Activated naive CD4-positive, alpha-beta T cell treated with anti-CD3 and anti-CD28 coated beads for 36 hours (primary cell): ENCODE measurements at regions not wholly inside any gene's neighbourhood (a gene's known extent, or its start where the extent isn't known, plus 50 kb on each side); places are given as distances from the start of the nearest gene placed in this dataset.

ENCODE experiments used
- CTCF ChIA-PET: fragments of 350-600 bp; sonication (Branson Sonifier 250); formaldehyde crosslinking; loops from one replicate; lab custom pipeline; 2021; ENCODE audit warnings: antibody characterized with exemption; lab: Charles Lee
- DNase-seq: peaks from one replicate; pipeline ENCODE4 v3.0.0-alpha.2; 2020
- H3K27ac Mint-ChIP-seq: one replicate; pipeline ENCODE4 v1.8.0; 2021; ENCODE audit warnings: mild to moderate bottlenecking, mixed read lengths
- H3K27me3 Mint-ChIP-seq: one replicate; pipeline ENCODE4 v1.8.0; 2021; ENCODE audit warnings: low read depth, mixed read lengths
- H3K36me3 Mint-ChIP-seq: one replicate; pipeline ENCODE4 v1.8.0; 2021; ENCODE audit warnings: low read depth, mixed read lengths
- H3K4me1 Mint-ChIP-seq: one replicate; pipeline ENCODE4 v1.8.0; 2021; ENCODE audit warnings: low read depth, mixed read lengths
- H3K4me3 Mint-ChIP-seq: one replicate; pipeline ENCODE4 v1.8.0; 2021; ENCODE audit warnings: mild to moderate bottlenecking, moderate library complexity, mixed read lengths
- H3K9me3 Mint-ChIP-seq: one replicate; pipeline ENCODE4 v1.8.0; 2021; ENCODE audit warnings: mixed read lengths
- intact Hi-C: fragments of 100-400 bp; cut with micrococcal nuclease; formaldehyde crosslinking; loops from one replicate; pipeline ENCODE4 v1.15.1; 2023

GRCh38 chr5:125750147-125750860, 672.9 kb upstream of the GRAMD2B start:
- Mint-ChIP-seq H3K4me1 (no peaks in the 10 kb centered on the region), H3K36me3 (no peaks in the 10 kb centered on the region), H3K4me3 (no peak overlapping the region), H3K27ac (no peak overlapping the region), H3K9me3 (peaks cover 3% of the 10 kb centered on the region), H3K27me3 (no peaks in the 10 kb centered on the region)
- no peak for DNase-seq
- CTCF ChIA-PET = no interaction called here
- intact Hi-C loops = no loop called here

DNA sequence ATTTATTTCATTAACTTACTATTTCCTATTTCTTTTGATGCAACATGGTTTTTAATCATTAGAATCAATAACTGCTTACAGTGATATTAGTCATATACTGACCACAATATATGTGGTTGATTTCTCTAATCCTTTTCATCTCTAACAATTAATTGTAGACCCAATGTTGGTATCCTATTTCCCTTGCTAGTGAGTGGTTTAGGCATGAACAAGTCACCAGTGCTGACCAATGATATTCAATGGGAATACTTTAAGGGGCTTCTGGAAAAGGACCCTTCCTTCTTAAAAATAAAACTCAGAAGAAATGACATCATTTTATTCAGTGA, 672.4 kb upstream of the GRAMD2B start:
- CTCF ChIA-PET = no interaction called here
- no peaks in the 10 kb centered on the region for H3K4me1 Mint-ChIP-seq
- intact Hi-C loops = no loop called here
- H3K27me3 Mint-ChIP-seq = no peaks in the 10 kb centered on the region
- no peak for DNase-seq
- H3K9me3 Mint-ChIP-seq = peaks cover 3% of the 10 kb centered on the region
- no peaks in the 10 kb centered on the region for H3K36me3 Mint-ChIP-seq
- H3K27ac Mint-ChIP-seq = no peak overlapping the region
- H3K4me3 Mint-ChIP-seq = no peak overlapping the region

DNA sequence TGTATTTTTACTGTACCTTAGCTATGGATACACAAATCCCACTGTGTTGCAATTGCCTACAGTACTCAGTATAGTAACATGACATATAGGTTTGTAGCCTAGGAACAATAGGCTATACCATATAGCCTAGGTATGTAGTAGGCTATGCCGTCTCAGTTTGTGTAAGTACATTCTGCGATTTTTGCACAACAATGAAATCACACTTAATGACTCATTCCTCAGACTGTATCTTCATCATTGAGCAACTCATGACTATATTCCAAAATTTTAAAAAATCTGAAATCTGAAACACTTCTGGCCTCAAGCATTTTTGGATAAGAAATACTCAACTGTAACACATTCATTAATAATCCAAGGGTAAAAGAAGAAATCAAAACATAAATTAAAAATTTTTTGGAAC, 666.8 kb upstream of the GRAMD2B start:
- H3K4me1 Mint-ChIP-seq = no peaks in the 10 kb centered on the region
- no peak overlapping the region for H3K4me3 Mint-ChIP-seq
- H3K27ac Mint-ChIP-seq = no peak overlapping the region
- no peaks in the 10 kb centered on the region for H3K27me3 Mint-ChIP-seq
- H3K36me3 Mint-ChIP-seq = no peaks in the 10 kb centered on the region
- intact Hi-C loops = no loop called here
- CTCF ChIA-PET = no interaction called here
- peaks cover 3% of the 10 kb centered on the region for H3K9me3 Mint-ChIP-seq
- DNase-seq = no peak

- Mint-ChIP-seq H3K27me3 (no peaks in the 10 kb centered on the region), H3K36me3 (no peaks in the 10 kb centered on the region), H3K4me3 (no peak overlapping the region), H3K9me3 (no peaks in the 10 kb centered on the region), H3K27ac (no peak overlapping the region), H3K4me1 (no peaks in the 10 kb centered on the region)
- intact Hi-C loops = no loop called here
- CTCF ChIA-PET = no interaction called here
- DNase-seq = no peak
Observed at GRCh38 chr5:125766706-125767105, 656.5 kb upstream of the GRAMD2B start.

GRCh38 chr5:125775896-125776295, 647.3 kb upstream of the GRAMD2B start:
- Mint-ChIP-seq H3K4me3 (no peak overlapping the region), H3K4me1 (no peaks in the 10 kb centered on the region), H3K9me3 (peaks cover 2% of the 10 kb centered on the region), H3K27me3 (no peaks in the 10 kb centered on the region), H3K27ac (no peak overlapping the region), H3K36me3 (no peaks in the 10 kb centered on the region)
- CTCF ChIA-PET = no interaction called here
- intact Hi-C loops = no loop called here
- no peak for DNase-seq

- no peaks in the 10 kb centered on the region for H3K4me1 Mint-ChIP-seq
- intact Hi-C loops = no loop called here
- no peak overlapping the region for H3K27ac Mint-ChIP-seq
- H3K9me3 Mint-ChIP-seq = peaks cover 2% of the 10 kb centered on the region
- no peaks in the 10 kb centered on the region for H3K36me3 Mint-ChIP-seq
- no peak for DNase-seq
- no peak overlapping the region for H3K4me3 Mint-ChIP-seq
- CTCF ChIA-PET = no interaction called here
- H3K27me3 Mint-ChIP-seq = no peaks in the 10 kb centered on the region
Observed at GRCh38 chr5:125776656-125777139, 646.5 kb upstream of the GRAMD2B start.

DNA sequence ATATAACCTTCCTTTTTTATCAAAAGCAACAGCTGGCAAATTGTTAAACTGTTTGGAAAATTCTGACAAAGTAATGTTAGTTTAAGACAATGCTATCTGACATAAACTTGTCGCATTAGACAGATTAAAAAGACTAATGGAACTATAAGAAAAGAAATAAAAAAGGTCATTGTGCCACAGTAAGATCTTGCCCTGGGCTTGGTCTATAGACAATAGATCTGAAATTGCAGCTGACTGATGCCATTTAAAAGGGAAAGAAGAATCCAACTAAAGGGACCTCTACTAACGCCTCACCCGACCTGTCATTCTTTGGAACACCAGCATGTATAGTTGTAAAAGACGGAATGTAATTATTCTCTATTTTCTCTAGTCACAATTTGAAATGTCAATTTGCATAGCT, 644.4 kb upstream of the GRAMD2B start:
- CTCF ChIA-PET = no interaction called here
- Mint-ChIP-seq H3K4me3 (no peak overlapping the region), H3K27ac (no peak overlapping the region), H3K36me3 (no peaks in the 10 kb centered on the region), H3K4me1 (no peaks in the 10 kb centered on the region), H3K9me3 (no peaks in the 10 kb centered on the region), H3K27me3 (no peaks in the 10 kb centered on the region)
- DNase-seq = no peak
- intact Hi-C loops = no loop called here

GRCh38 chr5:125785407-125785806, 637.8 kb upstream of the GRAMD2B start:
- no peak overlapping the region for H3K4me3 Mint-ChIP-seq
- intact Hi-C loops = no loop called here

DNA sequence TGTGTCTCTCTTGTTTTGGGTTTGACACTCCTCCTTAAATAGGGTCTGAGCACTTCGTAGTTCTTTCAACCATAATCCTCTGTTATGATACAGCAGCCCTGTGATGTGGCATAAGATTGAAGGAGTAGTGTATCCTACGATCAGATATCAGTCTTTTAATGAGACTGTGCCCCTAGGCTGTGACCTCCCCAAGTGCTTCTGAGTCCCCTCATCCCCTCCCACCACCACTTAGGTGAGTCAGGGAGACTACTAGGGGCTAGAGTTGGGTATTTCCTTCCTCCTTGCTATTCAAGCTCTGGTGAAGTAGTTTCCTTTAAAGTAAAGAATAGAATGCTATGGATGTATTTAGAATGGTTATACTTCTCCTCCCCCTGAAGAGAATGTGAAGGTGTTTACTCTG, 637.2 kb upstream of the GRAMD2B start:
- Mint-ChIP-seq H3K9me3 (peaks cover 3% of the 10 kb centered on the region), H3K36me3 (no peaks in the 10 kb centered on the region), H3K27me3 (no peaks in the 10 kb centered on the region), H3K4me1 (no peaks in the 10 kb centered on the region), H3K27ac (no peak overlapping the region), H3K4me3 (no peak overlapping the region)
- DNase-seq = no peak
- intact Hi-C loops = no loop called here
- CTCF ChIA-PET = no interaction called here

More at GRCh38 chr5:125785407-125785806, 637.8 kb upstream of the GRAMD2B start:
- no peaks in the 10 kb centered on the region for H3K4me1 Mint-ChIP-seq
- H3K27ac Mint-ChIP-seq = no peak overlapping the region
- DNase-seq = no peak
- CTCF ChIA-PET = no interaction called here
- H3K36me3 Mint-ChIP-seq = no peaks in the 10 kb centered on the region
- H3K27me3 Mint-ChIP-seq = no peaks in the 10 kb centered on the region
- peaks cover 3% of the 10 kb centered on the region for H3K9me3 Mint-ChIP-seq

- no peak for DNase-seq
- H3K9me3 Mint-ChIP-seq = peaks cover 7% of the 10 kb centered on the region
- CTCF ChIA-PET = no interaction called here
- H3K4me3 Mint-ChIP-seq = no peak overlapping the region
- H3K27me3 Mint-ChIP-seq = no peaks in the 10 kb centered on the region
- no peaks in the 10 kb centered on the region for H3K36me3 Mint-ChIP-seq
- intact Hi-C loops = no loop called here
- H3K4me1 Mint-ChIP-seq = no peaks in the 10 kb centered on the region
- H3K27ac Mint-ChIP-seq = no peak overlapping the region
Observed at GRCh38 chr5:125793470-125793869, 629.7 kb upstream of the GRAMD2B start.

DNA sequence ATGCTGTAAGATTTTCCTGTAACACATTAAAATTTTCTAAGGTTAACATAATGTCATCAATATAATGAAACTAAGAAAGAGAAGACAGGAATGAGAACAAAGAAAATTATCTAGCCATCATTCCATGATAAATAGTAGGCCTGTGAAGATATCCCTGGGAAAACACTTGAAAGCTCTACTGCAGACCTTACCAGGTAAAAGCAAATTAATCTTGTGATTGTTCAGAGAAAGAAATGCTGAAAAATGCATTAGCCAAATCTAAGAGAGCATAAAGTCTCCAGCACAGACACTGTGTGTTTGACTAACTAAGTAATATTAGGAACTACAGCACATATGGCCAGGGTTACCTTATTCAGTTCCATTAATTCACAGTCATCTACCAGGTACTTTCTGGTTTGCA, 628.3 kb upstream of the GRAMD2B start:
- no peak for DNase-seq
- Mint-ChIP-seq H3K27me3 (no peaks in the 10 kb centered on the region), H3K27ac (no peak overlapping the region), H3K4me3 (no peak overlapping the region), H3K9me3 (peaks cover 9% of the 10 kb centered on the region), H3K36me3 (no peaks in the 10 kb centered on the region), H3K4me1 (no peaks in the 10 kb centered on the region)
- CTCF ChIA-PET = no interaction called here
- intact Hi-C loops = no loop called here

DNA sequence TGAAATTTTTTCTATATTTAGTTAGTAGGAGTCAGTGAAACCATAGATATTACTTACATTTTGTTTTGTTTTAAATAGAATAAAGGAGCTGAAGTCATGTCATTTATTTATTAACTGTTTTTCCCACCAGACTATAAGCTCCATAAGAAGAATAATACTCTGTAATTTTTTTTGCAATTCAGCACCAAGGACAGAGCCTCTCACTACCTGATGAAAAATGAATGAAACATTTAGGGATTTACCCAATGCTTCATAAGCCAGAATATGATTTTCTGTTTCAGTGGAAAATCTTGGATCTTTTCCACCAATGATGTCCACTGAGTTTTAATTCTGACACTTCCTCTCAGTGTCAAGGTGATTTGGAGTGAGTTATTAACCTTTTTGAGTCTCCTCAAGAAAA, 624.9 kb upstream of the GRAMD2B start:
- Mint-ChIP-seq H3K9me3 (peaks cover 9% of the 10 kb centered on the region), H3K4me3 (no peak overlapping the region), H3K27ac (no peak overlapping the region), H3K4me1 (no peaks in the 10 kb centered on the region), H3K36me3 (no peaks in the 10 kb centered on the region), H3K27me3 (no peaks in the 10 kb centered on the region)
- no peak for DNase-seq
- CTCF ChIA-PET = no interaction called here
- intact Hi-C loops = no loop called here

GRCh38 chr5:125812651-125813050, 610.6 kb upstream of the GRAMD2B start:
- H3K4me1 Mint-ChIP-seq = no peaks in the 10 kb centered on the region
- CTCF ChIA-PET = no interaction called here
- intact Hi-C loops = no loop called here

More at GRCh38 chr5:125812651-125813050, 610.6 kb upstream of the GRAMD2B start:
- no peaks in the 10 kb centered on the region for H3K9me3 Mint-ChIP-seq
- H3K27me3 Mint-ChIP-seq = no peaks in the 10 kb centered on the region
- no peaks in the 10 kb centered on the region for H3K36me3 Mint-ChIP-seq
- no peak overlapping the region for H3K4me3 Mint-ChIP-seq
- no peak for DNase-seq
- no peak overlapping the region for H3K27ac Mint-ChIP-seq
